GM12872 (cell line): ENCODE measurements at regions not wholly inside any gene's neighbourhood (a gene's known extent, or its start where the extent isn't known, plus 50 kb on each side); places are given as distances from the start of the nearest gene placed in this dataset.

Source experiments
- TF ChIP-seq, protein P1 (sequence below): IDR thresholded peaks from 3 replicates; pipeline ENCODE4 v1.5.1; 2011; ENCODE audit warnings: low read depth, mild to moderate bottlenecking, low read length, moderate library complexity; ENCODE audit not compliant: insufficient read depth

- TF ChIP-seq, protein P1, sequence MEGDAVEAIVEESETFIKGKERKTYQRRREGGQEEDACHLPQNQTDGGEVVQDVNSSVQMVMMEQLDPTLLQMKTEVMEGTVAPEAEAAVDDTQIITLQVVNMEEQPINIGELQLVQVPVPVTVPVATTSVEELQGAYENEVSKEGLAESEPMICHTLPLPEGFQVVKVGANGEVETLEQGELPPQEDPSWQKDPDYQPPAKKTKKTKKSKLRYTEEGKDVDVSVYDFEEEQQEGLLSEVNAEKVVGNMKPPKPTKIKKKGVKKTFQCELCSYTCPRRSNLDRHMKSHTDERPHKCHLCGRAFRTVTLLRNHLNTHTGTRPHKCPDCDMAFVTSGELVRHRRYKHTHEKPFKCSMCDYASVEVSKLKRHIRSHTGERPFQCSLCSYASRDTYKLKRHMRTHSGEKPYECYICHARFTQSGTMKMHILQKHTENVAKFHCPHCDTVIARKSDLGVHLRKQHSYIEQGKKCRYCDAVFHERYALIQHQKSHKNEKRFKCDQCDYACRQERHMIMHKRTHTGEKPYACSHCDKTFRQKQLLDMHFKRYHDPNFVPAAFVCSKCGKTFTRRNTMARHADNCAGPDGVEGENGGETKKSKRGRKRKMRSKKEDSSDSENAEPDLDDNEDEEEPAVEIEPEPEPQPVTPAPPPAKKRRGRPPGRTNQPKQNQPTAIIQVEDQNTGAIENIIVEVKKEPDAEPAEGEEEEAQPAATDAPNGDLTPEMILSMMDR = no peak
Observed at GRCh38 chrX:1140236-1140681, 72.2 kb downstream of the CRLF2 start.

DNA sequence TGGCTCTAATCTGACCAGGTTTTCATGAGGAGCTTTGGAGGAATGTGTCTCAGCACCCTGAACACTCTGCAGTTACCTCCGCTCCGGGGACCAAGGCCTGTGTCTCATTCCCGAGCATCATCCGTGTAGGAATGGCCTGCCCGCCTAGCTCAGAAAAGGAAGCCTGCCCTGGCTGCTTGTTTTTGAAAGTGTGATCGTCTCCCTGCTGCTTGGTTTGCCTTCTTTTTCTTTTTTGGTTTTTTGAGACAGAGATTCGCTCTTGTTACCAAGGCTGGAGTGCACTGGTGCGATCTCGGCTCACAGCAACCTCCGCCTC, 73.3 kb downstream of the CRLF2 start:
- TF ChIP-seq, protein P1 = no peak

GRCh38 chrX:1138476-1139184, 73.8 kb downstream of the CRLF2 start:
- TF ChIP-seq, protein P1 = no peak

- TF ChIP-seq, protein P1 = no peak
Observed at GRCh38 chrX:1137531-1137930, 74.9 kb downstream of the CRLF2 start.

DNA sequence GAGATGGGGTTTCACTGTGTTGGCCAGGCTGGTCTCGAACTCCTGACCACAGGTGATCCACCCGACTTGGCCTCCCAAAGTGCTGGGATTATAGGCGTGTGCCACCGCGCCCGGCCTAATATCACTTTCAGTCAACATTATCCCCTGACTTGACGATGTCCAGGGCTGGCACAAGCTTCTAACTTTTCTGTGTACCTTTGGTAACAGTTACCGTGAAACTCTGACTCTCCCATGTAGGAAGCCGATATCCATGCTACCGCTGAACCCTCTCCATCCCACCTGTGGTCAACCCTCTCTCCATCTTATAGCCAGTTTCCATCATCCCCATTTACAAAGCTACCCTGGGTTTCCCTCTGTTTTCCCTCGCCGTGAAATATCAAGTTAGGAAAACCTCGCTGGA, 77.5 kb downstream of the CRLF2 start:
- TF ChIP-seq, protein P1 = no peak

- TF ChIP-seq, protein P1 = no peak
Observed at GRCh38 chrX:1134156-1134555, 78.3 kb downstream of the CRLF2 start.

DNA sequence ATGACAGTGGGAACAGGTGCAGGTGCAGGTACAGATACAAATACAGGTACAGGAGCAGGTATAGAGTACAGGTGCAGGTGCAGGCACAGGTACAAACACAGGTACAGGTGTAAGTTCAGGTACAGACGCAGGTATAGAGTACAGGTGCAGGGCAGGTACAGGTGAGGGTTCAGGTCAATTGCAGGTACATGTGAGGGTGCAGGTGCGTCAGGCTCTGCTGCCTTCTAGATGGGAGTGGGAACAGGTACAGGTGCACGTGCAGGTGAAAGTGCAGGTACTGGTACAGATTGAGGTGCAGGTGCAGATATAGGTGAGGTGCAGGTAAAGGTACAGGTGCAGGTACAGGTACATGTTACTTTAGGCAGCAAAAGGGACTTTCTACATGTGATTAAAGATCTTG, 85.7 kb downstream of the CRLF2 start:
- TF ChIP-seq, protein P1 = no peak

DNA sequence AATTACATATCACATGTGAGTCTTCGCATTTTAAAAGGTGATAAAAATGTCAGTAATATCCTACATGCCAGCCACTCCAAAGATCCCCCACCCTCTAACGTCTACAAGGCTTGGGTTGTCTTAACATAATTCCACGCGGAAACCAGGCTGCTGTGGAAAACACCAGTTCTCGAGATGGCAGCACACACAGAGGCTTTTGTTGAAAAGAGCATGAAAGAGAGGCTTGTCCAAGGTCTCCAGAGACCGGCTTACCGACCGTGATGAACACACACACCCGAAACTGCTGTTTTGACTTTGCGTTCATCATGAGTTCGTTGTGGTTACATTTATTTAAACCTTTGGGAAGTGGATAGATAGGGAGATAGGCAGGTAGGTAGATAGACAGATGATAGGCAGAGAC, 87.9 kb downstream of the CRLF2 start:
- TF ChIP-seq, protein P1 = no peak
